GM19324 (cell line): ENCODE measurements at regions not wholly inside any gene's neighbourhood (a gene's known extent, or its start where the extent isn't known, plus 50 kb on each side); places are given as distances from the start of the nearest gene placed in this dataset.
"Not testable (repeated sequence)": the region's sequence is repeated elsewhere in the genome, so short reads cannot be mapped to it uniquely, and the experiment has no call there.

ENCODE experiments used
- ATAC-seq: cut with Tn5 transposase; IDR thresholded peaks from one replicate; pipeline ENCODE4 v1.9.1; 2021; ENCODE audit warnings: mild to moderate bottlenecking, moderate library complexity; ENCODE audit not compliant: unreplicated experiment, low FRiP score

DNA sequence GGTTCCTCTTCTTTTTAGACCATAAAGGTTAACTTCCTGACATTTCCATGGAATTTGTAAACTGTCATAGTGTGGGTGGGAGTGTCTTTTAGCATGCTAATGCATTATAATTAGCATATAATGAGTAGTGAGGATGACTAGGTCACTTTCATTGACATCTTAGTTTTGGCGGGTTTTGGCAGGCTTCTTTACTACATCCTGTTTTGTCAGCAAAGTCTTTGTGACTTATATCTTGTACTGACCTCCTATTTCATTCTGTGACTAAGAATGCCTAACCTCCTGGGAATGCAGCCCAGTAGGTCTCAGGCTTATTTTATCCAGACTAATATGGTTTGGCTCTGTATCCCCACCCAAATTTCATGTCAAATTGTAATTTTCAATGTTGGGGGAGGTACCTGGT, 149.6 kb upstream of the SYNCRIP start:
- ATAC-seq: no peak

DNA sequence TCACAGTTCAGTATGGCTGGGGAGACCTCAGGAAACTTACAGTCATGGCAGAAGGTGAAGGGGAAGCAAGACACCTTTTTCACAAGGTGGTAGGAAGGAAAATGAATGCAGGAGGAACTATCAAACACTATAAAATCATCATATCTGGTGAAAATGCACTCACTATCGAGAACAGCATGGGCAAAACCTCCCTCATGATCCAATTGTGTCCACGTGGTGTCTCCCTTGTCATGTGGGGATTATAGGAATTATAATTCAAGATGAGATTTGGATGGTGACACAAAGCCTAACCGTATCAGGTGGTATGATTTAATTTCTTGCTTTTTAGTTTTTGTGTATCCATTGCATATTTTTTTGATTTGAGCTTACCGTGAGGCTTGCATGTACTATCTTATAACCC, 133.2 kb upstream of the SYNCRIP start:
- ATAC-seq: no peak

- ATAC-seq: no peak
Measured at GRCh38 chr6:85772641-85773040, 130.0 kb upstream of the SYNCRIP start.

DNA sequence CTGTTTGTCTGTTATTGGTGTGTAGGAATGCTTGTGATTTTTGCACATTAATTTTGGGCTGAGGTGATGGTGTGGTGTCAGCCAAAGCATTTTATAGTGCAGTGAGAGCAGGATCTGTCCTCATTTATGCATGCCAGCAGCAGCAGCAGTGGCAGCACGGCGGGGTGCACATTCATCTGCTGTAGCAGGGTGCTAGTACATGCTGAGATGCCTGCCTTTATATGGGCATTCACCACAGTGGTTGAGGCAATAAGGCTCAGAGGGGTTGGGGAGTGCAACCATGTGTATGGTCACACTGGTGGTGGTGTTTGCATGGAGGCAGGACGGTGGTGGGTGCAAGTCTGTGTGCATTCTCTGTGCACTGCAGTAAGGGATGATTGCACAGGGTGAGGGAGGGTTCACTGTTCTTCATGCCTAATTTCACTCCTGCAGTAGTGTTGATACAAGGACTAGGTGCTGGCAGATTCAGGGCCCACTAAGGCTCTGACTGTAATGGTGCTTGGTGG, 129.3 kb upstream of the SYNCRIP start:
- no peak for ATAC-seq

DNA sequence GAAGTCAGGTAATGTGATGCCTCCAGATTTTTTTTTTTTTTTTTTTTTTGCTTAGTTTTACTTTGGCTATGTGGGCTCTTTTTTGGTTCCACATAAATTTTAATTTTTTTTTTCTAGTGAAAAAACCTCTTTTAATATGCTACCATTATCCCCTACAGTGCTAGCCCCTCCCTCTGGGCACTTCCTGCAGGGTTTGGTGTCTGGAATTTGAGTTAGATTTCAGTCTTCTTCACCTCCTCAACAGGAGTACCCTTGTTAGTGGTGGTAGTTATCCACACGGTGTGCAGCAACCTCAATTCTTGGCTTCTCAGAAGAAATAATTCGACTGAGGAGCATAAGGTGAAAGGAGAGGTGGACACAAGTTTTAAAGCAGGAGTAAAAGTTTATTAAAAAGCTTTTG, 128.8 kb upstream of the SYNCRIP start:
- no peak for ATAC-seq

DNA sequence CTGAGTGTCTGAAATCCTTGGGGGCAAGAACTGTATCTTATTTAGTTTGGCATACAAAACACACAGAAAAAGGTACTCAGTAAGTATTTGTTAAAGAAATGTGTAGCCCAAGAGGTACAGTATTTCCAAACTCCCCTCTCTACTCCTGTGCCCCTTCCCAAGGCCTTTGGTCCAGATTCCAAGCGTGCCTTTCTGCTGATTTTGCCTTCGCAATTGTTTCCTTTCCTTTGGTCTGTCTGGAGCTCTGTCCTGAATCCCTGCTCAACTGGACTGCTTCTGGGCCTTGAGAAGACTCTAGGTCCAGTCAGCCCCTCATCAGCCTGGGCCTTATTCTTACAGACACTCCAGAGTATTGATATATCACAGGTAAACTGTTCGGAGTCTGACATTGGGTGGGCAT, 122.2 kb upstream of the SYNCRIP start:
- no peak for ATAC-seq

DNA sequence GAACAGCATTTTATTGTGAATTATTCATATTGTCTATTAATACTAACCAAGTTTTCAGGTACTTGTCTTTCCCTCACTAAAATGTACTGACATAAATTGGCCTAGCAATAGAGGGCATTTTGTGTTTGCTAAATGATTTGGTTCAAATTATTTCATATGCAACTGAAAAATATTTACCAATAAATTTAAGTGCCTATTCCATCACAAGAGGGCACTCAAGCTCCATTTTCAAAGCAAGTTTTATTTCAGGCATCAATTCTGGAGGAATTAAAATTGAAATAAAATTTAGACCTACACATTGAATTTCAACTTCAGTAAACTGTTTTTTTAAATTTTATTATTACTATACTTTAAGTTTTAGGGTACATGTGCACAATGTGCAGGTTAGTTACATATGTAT, 114.3 kb upstream of the SYNCRIP start:
- ATAC-seq: no peak

DNA sequence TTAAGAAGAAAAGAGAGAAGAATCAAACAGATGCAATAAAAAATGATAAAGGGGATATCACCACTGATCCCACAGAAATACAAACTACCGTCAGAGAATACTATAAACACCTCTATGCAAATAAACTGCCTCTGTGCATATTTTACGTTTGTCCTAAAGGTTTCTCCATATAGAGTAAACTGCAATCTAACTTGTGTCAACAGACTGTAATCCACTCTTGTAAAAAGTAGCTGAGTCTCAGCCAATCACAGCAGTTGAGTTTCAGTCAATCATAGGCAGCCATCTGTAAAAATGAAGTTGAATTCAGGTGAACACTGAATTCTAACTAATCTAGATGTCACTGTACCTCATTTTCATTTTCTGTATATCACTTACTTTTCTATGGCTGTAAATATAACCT, 112.2 kb upstream of the SYNCRIP start:
- no peak for ATAC-seq

- ATAC-seq: no peak
Measured at GRCh38 chr6:85752602-85753001, 109.9 kb upstream of the SYNCRIP start.

GRCh38 chr6:85751374-85752055, 108.8 kb upstream of the SYNCRIP start:
- ATAC-seq: no peak

DNA sequence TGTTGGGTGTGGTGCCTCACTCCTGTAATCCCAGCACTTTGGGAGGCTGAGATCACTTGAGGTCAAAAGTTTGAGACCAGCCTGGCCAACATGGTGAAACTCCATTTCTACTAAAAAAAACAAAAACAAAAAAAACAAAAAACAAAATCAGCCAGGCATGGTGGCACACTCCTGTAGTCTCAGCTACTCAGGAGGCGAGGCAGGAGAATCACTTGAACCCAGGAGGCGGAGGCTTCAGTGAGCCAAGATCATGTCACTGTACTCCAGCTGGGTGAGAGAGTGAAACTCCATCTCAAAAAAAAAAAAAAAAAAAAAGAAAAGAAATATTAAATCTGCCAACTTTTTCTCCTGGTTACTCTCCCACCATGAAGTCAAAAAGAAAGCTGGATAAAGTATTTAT, 107.5 kb upstream of the SYNCRIP start:
- ATAC-seq: not testable (repeated sequence)

GRCh38 chr6:85749236-85749635, 106.5 kb upstream of the SYNCRIP start:
- no peak for ATAC-seq

DNA sequence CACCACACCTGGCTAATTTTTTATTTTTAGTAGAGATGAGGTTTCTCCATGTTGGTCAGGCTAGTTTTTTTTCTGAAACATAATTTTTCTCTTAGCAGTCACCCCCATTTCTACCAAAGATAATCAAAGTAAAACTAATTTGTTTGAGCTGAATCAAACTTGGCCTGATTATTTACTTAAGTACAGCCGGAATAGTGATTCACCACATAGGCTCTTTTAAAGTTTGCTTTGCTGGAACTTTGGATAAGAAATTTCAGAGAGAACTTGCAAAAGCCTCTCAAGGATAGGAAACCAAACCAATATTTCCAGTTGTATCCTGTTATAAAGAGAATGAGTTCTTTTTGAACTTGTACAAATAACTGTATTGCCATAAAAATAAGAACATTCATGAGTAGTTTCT, 105.0 kb upstream of the SYNCRIP start:
- ATAC-seq: no peak

DNA sequence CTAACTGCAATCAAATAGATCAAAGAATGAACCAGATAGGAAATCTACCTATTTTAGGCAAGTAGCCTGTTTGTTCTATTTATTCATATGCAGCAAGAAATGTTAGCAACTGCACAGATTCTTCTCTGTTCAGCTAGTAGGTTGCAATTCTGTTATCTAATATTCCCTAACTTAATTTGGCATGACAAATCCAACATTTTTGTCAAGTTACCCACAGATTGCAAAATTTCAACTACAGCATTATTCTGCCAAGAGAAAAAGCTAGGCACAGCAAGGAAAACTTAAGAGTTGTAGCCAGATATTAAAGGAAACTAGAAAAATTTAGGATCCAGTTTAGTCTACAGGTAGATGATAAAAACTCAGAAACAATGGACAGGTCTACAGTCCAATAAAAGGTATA, 104.4 kb upstream of the SYNCRIP start:
- ATAC-seq: no peak

- ATAC-seq: no peak
Measured at GRCh38 chr6:85744433-85744970, 101.8 kb upstream of the SYNCRIP start.

- no peak for ATAC-seq
Measured at GRCh38 chr6:85726206-85726605, 83.5 kb upstream of the SYNCRIP start.

- ATAC-seq: no peak
Measured at GRCh38 chr6:85715797-85716196, 73.1 kb upstream of the SYNCRIP start.

GRCh38 chr6:85714893-85715530, 72.3 kb upstream of the SYNCRIP start:
- no peak for ATAC-seq

- no peak for ATAC-seq
Measured at GRCh38 chr6:85712346-85712745, 69.7 kb upstream of the SYNCRIP start.

DNA sequence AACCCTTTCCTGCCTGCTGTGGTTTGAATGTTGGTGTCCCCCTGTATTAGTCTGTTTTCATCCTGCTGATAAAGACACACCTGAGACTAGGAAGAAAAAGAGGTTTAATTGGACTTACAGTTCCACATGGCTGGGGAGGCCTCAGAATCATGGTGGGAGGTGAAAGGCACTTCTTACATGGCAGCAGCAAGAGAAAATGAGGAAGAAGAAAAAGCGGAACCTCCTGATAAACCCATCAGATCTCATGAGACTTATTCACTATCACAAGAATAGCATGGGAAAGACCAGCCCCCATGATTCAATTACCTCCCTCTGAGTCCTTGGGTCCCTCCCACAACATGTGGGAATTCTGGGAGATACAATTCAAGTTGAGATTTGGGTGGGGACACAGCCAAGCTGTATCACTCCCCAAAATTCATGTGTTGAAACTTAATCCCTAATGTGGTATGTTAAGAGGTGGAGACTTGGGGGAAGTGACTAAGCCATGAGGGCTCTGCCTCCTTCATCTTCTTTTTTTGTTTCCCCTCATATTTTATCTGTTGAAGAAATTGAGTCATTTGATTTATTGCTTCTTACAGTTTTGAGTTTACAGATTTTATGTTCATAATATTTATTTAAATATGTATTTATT, 64.9 kb upstream of the SYNCRIP start:
- not testable (repeated sequence) for ATAC-seq

- ATAC-seq: no peak
Measured at GRCh38 chr6:85706272-85706671, 63.6 kb upstream of the SYNCRIP start.

- ATAC-seq: no peak
Measured at GRCh38 chr6:85705220-85705619, 62.5 kb upstream of the SYNCRIP start.
